Activated T-cell treated with anti-CD3 and anti-CD28 coated beads, Interleukin-2, amount 50 U/mL, for 48 hours (primary cell): ENCODE measurements at regions not wholly inside any gene's neighbourhood (a gene's known extent, or its start where the extent isn't known, plus 50 kb on each side); places are given as distances from the start of the nearest gene placed in this dataset.
"Not testable (repeated sequence)": the region's sequence is repeated elsewhere in the genome, so short reads cannot be mapped to it uniquely, and the experiment has no call there.

Experiments used
- DNase-seq, 2 experiments: peaks; one replicate each; pipeline ENCODE4 v3.0.0-alpha.2; 2020

- no peak for DNase-seq
Measured at GRCh38 chr2:175679231-175679630, 322.8 kb downstream of the LNPK start.

- no peak for DNase-seq
Measured at GRCh38 chr2:175677880-175678279, 324.2 kb downstream of the LNPK start.

- no peak for DNase-seq
Measured at GRCh38 chr2:175676813-175677212, 325.3 kb downstream of the LNPK start.

GRCh38 chr2:175668804-175669203 lies 333.3 kb downstream of the LNPK start:
- DNase-seq, result not testable (repeated sequence)

GRCh38 chr2:175662335-175662734 lies 339.7 kb downstream of the LNPK start:
- DNase-seq, result no peak

GRCh38 chr2:175648577-175649063 lies 353.4 kb downstream of the LNPK start:
- no peak for DNase-seq

- DNase-seq, result no peak
Measured at GRCh38 chr2:175647058-175647457, 355.0 kb downstream of the LNPK start.

GRCh38 chr2:175640655-175641054 lies 361.4 kb downstream of the LNPK start:
- DNase-seq, result no peak

GRCh38 chr2:175633227-175633626 lies 368.8 kb downstream of the LNPK start:
- no peak for DNase-seq

GRCh38 chr2:175631245-175631623 lies 370.8 kb downstream of the LNPK start:
- no peak for DNase-seq

GRCh38 chr2:175630280-175631244 lies 371.5 kb downstream of the LNPK start:
- DNase-seq, result no peak

- no peak for DNase-seq
Measured at GRCh38 chr2:175628243-175628642, 373.8 kb downstream of the LNPK start.

- DNase-seq, result no peak
Measured at GRCh38 chr2:175627405-175627804, 374.7 kb downstream of the LNPK start.

- DNase-seq, result no peak
Measured at GRCh38 chr2:175626796-175627195, 375.3 kb downstream of the LNPK start.

- no peak for DNase-seq
Measured at GRCh38 chr2:175624785-175625184, 377.3 kb downstream of the LNPK start.

- no peak for DNase-seq
Measured at GRCh38 chr2:175624211-175624761, 377.8 kb downstream of the LNPK start.

GRCh38 chr2:175621821-175622220 lies 380.2 kb downstream of the LNPK start:
- DNase-seq, result no peak

- DNase-seq, result no peak
Measured at GRCh38 chr2:175620106-175620505, 382.0 kb downstream of the LNPK start.

- DNase-seq, result no peak
Measured at GRCh38 chr2:175619179-175620045, 382.7 kb downstream of the LNPK start.

- no peak for DNase-seq
Measured at GRCh38 chr2:175612280-175612679, 389.8 kb downstream of the LNPK start.

- DNase-seq, result no peak
Measured at GRCh38 chr2:175606010-175606841, 395.8 kb downstream of the LNPK start.

GRCh38 chr2:175605640-175606009 lies 396.4 kb downstream of the LNPK start:
- DNase-seq, result no peak
